ENCODE measurements at regions not wholly inside any gene's neighbourhood (a gene's known extent, or its start where the extent isn't known, plus 50 kb on each side); places are given as distances from the start of the nearest gene placed in this dataset.

- no peaks in the 10 kb centered on the region for H3K4me1 ChIP-seq
- H3K27ac ChIP-seq (replicated peaks) = no peak overlapping the region
- intact Hi-C loops (cut with micrococcal nuclease) = no loop called here
- no peaks in the 10 kb centered on the region for H3K27me3 ChIP-seq (ENCODE audit: low read depth)
- H3K9me3 ChIP-seq (replicated peaks) = no peaks in the 10 kb centered on the region
- no peak for DNase-seq
- H3K36me3 ChIP-seq = no peaks in the 10 kb centered on the region
- no peak for TF ChIP-seq CTCF (IDR thresholded peaks at IDR 0.05; ENCODE audit: borderline replicate concordance)
- H3K4me3 ChIP-seq = no peak overlapping the region
Measured at GRCh38 chr10:62503872-62504271, 129.7 kb downstream of the ZNF365 start.

GRCh38 chr10:62506371-62506770, 132.2 kb downstream of the ZNF365 start:
- Histone ChIP-seq H3K4me1 (no peaks in the 10 kb centered on the region), H3K4me3 (no peak overlapping the region)
- DNase-seq = no peak

GRCh38 chr10:62511238-62511637, 137.1 kb downstream of the ZNF365 start:
- Histone ChIP-seq H3K27ac (replicated peaks) (no peak overlapping the region), H3K36me3 (no peaks in the 10 kb centered on the region), H3K9me3 (replicated peaks) (no peaks in the 10 kb centered on the region), H3K4me3 (no peak overlapping the region), H3K4me1 (no peaks in the 10 kb centered on the region), H3K27me3 (ENCODE audit: low read depth) (peaks cover 15% of the 10 kb centered on the region)
- intact Hi-C loops (cut with micrococcal nuclease) = no loop called here
- TF ChIP-seq CTCF (IDR thresholded peaks at IDR 0.05; ENCODE audit: borderline replicate concordance) = no peak
- no peak for DNase-seq

More at GRCh38 chr10:62506371-62506770, 132.2 kb downstream of the ZNF365 start:
- H3K9me3 ChIP-seq (replicated peaks) = no peaks in the 10 kb centered on the region
- H3K27me3 ChIP-seq (ENCODE audit: low read depth) = peaks cover 9% of the 10 kb centered on the region
- intact Hi-C loops (cut with micrococcal nuclease) = no loop called here
- no peaks in the 10 kb centered on the region for H3K36me3 ChIP-seq
- no peak for TF ChIP-seq CTCF (IDR thresholded peaks at IDR 0.05; ENCODE audit: borderline replicate concordance)
- no peak overlapping the region for H3K27ac ChIP-seq (replicated peaks)

GRCh38 chr10:62511656-62512055, 137.5 kb downstream of the ZNF365 start:
- no peak for TF ChIP-seq CTCF (IDR thresholded peaks at IDR 0.05; ENCODE audit: borderline replicate concordance)
- no peaks in the 10 kb centered on the region for H3K36me3 ChIP-seq
- H3K27me3 ChIP-seq (ENCODE audit: low read depth) = peaks cover 15% of the 10 kb centered on the region
- H3K4me3 ChIP-seq = no peak overlapping the region
- H3K4me1 ChIP-seq = no peaks in the 10 kb centered on the region
- intact Hi-C loops (cut with micrococcal nuclease) = no loop called here
- H3K9me3 ChIP-seq (replicated peaks) = no peaks in the 10 kb centered on the region
- no peak for DNase-seq
- H3K27ac ChIP-seq (replicated peaks) = no peak overlapping the region

GRCh38 chr10:62512732-62513475, 138.7 kb downstream of the ZNF365 start:
- Histone ChIP-seq H3K9me3 (replicated peaks) (no peaks in the 10 kb centered on the region), H3K4me3 (no peak overlapping the region), H3K27me3 (ENCODE audit: low read depth) (peaks cover 15% of the 10 kb centered on the region), H3K36me3 (no peaks in the 10 kb centered on the region), H3K4me1 (no peaks in the 10 kb centered on the region), H3K27ac (replicated peaks) (no peak overlapping the region)
- no peak for TF ChIP-seq CTCF (IDR thresholded peaks at IDR 0.05; ENCODE audit: borderline replicate concordance)
- DNase-seq = no peak
- intact Hi-C loops (cut with micrococcal nuclease) = no loop called here

Data from left ventricle myocardium inferior (tissue), 1 donor.